Limb (tissue), 2 donors: ENCODE measurements at regions not wholly inside any gene's neighbourhood (a gene's known extent, or its start where the extent isn't known, plus 50 kb on each side); places are given as distances from the start of the nearest gene placed in this dataset.

Source experiments
- DNase-seq, 2 donors: peaks; one replicate each; pipeline ENCODE4 v3.0.0-alpha.2; 2016; ENCODE audit errors: extremely low spot score in 2 of 2

- DNase-seq = no peak
Observed at GRCh38 chr3:176933704-176934103, 263.6 kb downstream of the TBL1XR1 start.

GRCh38 chr3:176932433-176932832, 264.8 kb downstream of the TBL1XR1 start:
- no peak for DNase-seq

GRCh38 chr3:176931991-176932390, 265.3 kb downstream of the TBL1XR1 start:
- DNase-seq = no peak

- DNase-seq = no peak
Observed at GRCh38 chr3:176930942-176931341, 266.3 kb downstream of the TBL1XR1 start.

GRCh38 chr3:176928582-176928931, 268.7 kb downstream of the TBL1XR1 start:
- no peak for DNase-seq

- no peak for DNase-seq
Observed at GRCh38 chr3:176927706-176928581, 269.3 kb downstream of the TBL1XR1 start.

GRCh38 chr3:176927280-176927679, 270.0 kb downstream of the TBL1XR1 start:
- DNase-seq = no peak

GRCh38 chr3:176926688-176927087, 270.6 kb downstream of the TBL1XR1 start:
- DNase-seq = no peak

- no peak for DNase-seq
Observed at GRCh38 chr3:176926034-176926433, 271.2 kb downstream of the TBL1XR1 start.

GRCh38 chr3:176920766-176921160, 276.5 kb downstream of the TBL1XR1 start:
- no peak for DNase-seq

GRCh38 chr3:176919836-176920765, 277.2 kb downstream of the TBL1XR1 start:
- peak in 1 of 2 donors; percentile 53 for DNase-seq

GRCh38 chr3:176916777-176917176, 280.5 kb downstream of the TBL1XR1 start:
- no peak for DNase-seq

GRCh38 chr3:176914764-176915163, 282.5 kb downstream of the TBL1XR1 start:
- DNase-seq = no peak

- DNase-seq = no peak
Observed at GRCh38 chr3:176911579-176911978, 285.7 kb downstream of the TBL1XR1 start.

GRCh38 chr3:176909044-176909443, 288.2 kb downstream of the TBL1XR1 start:
- no peak for DNase-seq

GRCh38 chr3:176906046-176906905, 291.0 kb downstream of the TBL1XR1 start:
- peak; percentile 39 to 92 for DNase-seq

- no peak for DNase-seq
Observed at GRCh38 chr3:176905331-176905730, 292.0 kb downstream of the TBL1XR1 start.

- DNase-seq = no peak
Observed at GRCh38 chr3:176904506-176904905, 292.8 kb downstream of the TBL1XR1 start.

GRCh38 chr3:176896640-176897039, 300.6 kb downstream of the TBL1XR1 start:
- DNase-seq = no peak

GRCh38 chr3:176896165-176896564, 301.1 kb downstream of the TBL1XR1 start:
- DNase-seq = no peak

GRCh38 chr3:176879710-176880109, 317.6 kb downstream of the TBL1XR1 start:
- no peak for DNase-seq
